ENCODE measurements at regions not wholly inside any gene's neighbourhood (a gene's known extent, or its start where the extent isn't known, plus 50 kb on each side); places are given as distances from the start of the nearest gene placed in this dataset.
"Not testable (repeated sequence)": the region's sequence is repeated elsewhere in the genome, so short reads cannot be mapped to it uniquely, and the experiment has no call there.

DNA sequence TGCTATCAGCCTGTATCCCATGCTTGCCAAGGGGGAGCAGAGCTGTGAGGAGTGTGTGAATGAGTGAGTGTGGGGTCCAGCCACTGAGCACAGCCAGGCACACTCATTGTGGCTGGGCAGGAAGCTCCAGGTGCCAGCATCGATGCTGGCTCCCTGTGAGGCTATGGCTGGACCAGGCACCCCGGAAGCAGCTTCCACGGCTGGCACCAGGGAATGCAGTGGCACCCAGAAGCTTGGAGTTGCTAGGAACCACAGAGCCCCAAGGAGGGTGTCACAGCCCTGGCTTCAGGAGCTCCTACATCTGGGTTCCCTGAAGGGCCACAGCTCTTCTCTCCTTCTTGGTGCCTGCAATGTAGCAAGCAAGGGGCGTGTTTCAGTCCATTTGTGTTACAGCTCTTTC lies 625.9 kb upstream of the RAG2 start:
- Mint-ChIP-seq H3K9me3 (peaks cover 0 to 29% (median 10%) of the 10 kb centered on the region in 6 donors), H3K4me1 (no peaks in the 10 kb centered on the region), H3K27ac (no peak overlapping the region), H3K36me3 (no peaks in the 10 kb centered on the region), H3K4me3 (no peak overlapping the region), H3K27me3 (ENCODE audit: low read depth in 3 of 3) (no peaks in the 10 kb centered on the region)
- no peak for DNase-seq

- H3K4me3 Mint-ChIP-seq: no peak overlapping the region
Measured at GRCh38 chr11:37203006-37203405, 605.0 kb upstream of the RAG2 start.

GRCh38 chr11:37199082-37199481 lies 601.0 kb upstream of the RAG2 start:
- Mint-ChIP-seq H3K4me1 (no peaks in the 10 kb centered on the region), H3K36me3 (no peaks in the 10 kb centered on the region), H3K9me3 (peaks cover 0 to 25% (median 1%) of the 10 kb centered on the region in 6 donors), H3K27ac (no peak overlapping the region), H3K4me3 (no peak overlapping the region), H3K27me3 (ENCODE audit: low read depth in 3 of 3) (peaks cover 0 to under 1% (median under 1%) of the 10 kb centered on the region in 3 donors)
- no peak for DNase-seq

More at GRCh38 chr11:37203006-37203405, 605.0 kb upstream of the RAG2 start:
- Mint-ChIP-seq H3K36me3 (no peaks in the 10 kb centered on the region), H3K27ac (no peak overlapping the region), H3K4me1 (no peaks in the 10 kb centered on the region), H3K27me3 (ENCODE audit: low read depth in 3 of 3) (peaks cover 0 to 2% (median 2%) of the 10 kb centered on the region in 3 donors), H3K9me3 (peaks cover 0 to 34% (median 8%) of the 10 kb centered on the region in 6 donors)
- DNase-seq: no peak

DNA sequence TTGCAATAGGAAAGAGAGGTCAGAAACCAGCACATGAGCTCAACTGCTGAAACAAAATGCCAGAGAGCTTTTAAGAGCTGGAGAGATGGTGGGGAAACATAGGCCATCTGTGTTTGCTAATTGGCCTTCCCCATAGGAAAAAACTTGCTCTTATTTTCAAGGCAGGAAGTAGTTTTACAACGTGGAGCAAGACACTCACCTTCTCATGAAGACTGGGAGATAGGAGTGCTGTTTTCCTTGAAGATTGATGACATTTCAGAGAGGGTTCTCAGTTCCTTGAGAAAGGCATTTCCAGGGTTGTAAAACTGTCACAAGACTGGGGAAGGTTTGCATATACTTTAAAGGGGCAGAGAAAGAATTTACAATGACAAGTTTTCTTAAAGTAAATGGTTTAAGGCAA lies 586.3 kb upstream of the RAG2 start:
- Mint-ChIP-seq H3K9me3 (peaks cover 0 to 11% (median under 1%) of the 10 kb centered on the region in 6 donors), H3K27me3 (ENCODE audit: low read depth in 3 of 3) (peaks cover 0 to 3% (median 0%) of the 10 kb centered on the region in 3 donors), H3K27ac (no peak overlapping the region), H3K4me1 (no peaks in the 10 kb centered on the region), H3K36me3 (no peaks in the 10 kb centered on the region), H3K4me3 (no peak overlapping the region)
- DNase-seq: no peak

GRCh38 chr11:37182031-37182430 lies 584.0 kb upstream of the RAG2 start:
- Mint-ChIP-seq H3K36me3 (no peaks in the 10 kb centered on the region), H3K9me3 (peaks cover 0 to 11% (median under 1%) of the 10 kb centered on the region in 6 donors), H3K27ac (no peak overlapping the region), H3K27me3 (ENCODE audit: low read depth in 3 of 3) (peaks cover 0 to 3% (median 0%) of the 10 kb centered on the region in 3 donors), H3K4me3 (no peak overlapping the region), H3K4me1 (no peaks in the 10 kb centered on the region)
- no peak for DNase-seq

DNA sequence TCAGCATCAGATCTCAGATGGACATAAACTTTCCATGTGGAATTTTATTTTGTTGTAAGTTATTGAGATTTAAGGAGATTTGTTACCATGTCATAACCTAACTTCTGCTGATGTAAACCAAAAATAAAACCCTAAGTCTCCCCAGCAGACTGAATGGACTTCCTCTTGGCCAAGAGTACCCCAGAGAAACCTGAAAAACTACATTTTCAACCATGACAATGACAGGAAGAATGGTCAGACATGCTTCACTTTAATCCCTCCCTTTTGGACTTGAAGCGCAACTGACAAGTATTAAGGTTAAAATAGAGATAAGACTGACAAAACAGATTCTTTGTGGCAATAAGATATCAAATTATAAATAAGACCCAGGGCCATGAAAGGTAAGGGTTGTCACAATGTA lies 579.7 kb upstream of the RAG2 start:
- Mint-ChIP-seq H3K27me3 (ENCODE audit: low read depth in 3 of 3) (peaks cover 0 to 5% (median 1%) of the 10 kb centered on the region in 3 donors), H3K36me3 (no peaks in the 10 kb centered on the region), H3K4me1 (no peaks in the 10 kb centered on the region), H3K27ac (no peak overlapping the region), H3K9me3 (peaks cover 0 to 14% (median 0%) of the 10 kb centered on the region in 6 donors), H3K4me3 (no peak overlapping the region)
- DNase-seq: no peak

DNA sequence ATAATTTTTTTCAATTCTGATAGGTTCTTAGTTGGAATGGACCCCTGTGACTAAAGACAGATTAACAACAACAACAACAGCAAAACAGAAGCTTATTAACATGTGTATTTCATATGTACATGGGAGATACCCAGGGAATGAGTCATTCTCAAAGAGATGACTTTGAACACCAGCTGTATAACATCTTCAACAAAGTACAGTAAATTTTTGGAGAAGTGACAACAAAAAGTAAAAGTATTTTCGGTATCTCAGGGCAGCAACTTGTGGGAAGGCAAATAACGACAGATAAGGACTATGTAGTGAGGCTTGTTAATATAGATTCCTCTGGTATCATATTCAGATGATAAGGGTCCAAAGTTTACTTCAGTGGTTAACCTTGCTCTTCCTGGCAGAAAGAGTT lies 573.4 kb upstream of the RAG2 start:
- peaks cover 0 to 13% (median under 1%) of the 10 kb centered on the region in 6 donors for H3K9me3 Mint-ChIP-seq
- H3K27ac Mint-ChIP-seq: no peak overlapping the region
- no peaks in the 10 kb centered on the region for H3K36me3 Mint-ChIP-seq
- H3K4me3 Mint-ChIP-seq: no peak overlapping the region
- no peak for DNase-seq
- H3K4me1 Mint-ChIP-seq: no peaks in the 10 kb centered on the region
- H3K27me3 Mint-ChIP-seq (ENCODE audit: low read depth in 3 of 3): peaks cover 0 to 3% (median 0%) of the 10 kb centered on the region in 3 donors

- H3K4me3 Mint-ChIP-seq: no peak overlapping the region
Measured at GRCh38 chr11:37170311-37170710, 572.3 kb upstream of the RAG2 start.

GRCh38 chr11:37145434-37145833 lies 547.4 kb upstream of the RAG2 start:
- H3K9me3 Mint-ChIP-seq: peaks cover 0 to 33% (median 8%) of the 10 kb centered on the region in 6 donors
- not testable (repeated sequence) for DNase-seq; H3K27me3 Mint-ChIP-seq (ENCODE audit: low read depth in 3 of 3); H3K4me3 Mint-ChIP-seq; H3K4me1 Mint-ChIP-seq; H3K27ac Mint-ChIP-seq; H3K36me3 Mint-ChIP-seq

More at GRCh38 chr11:37170311-37170710, 572.3 kb upstream of the RAG2 start:
- Mint-ChIP-seq H3K27ac (no peak overlapping the region), H3K27me3 (ENCODE audit: low read depth in 3 of 3) (peaks cover 0 to 3% (median 0%) of the 10 kb centered on the region in 3 donors), H3K9me3 (peaks cover 0 to 13% (median under 1%) of the 10 kb centered on the region in 6 donors), H3K36me3 (no peaks in the 10 kb centered on the region), H3K4me1 (no peaks in the 10 kb centered on the region)
- DNase-seq: no peak

DNA sequence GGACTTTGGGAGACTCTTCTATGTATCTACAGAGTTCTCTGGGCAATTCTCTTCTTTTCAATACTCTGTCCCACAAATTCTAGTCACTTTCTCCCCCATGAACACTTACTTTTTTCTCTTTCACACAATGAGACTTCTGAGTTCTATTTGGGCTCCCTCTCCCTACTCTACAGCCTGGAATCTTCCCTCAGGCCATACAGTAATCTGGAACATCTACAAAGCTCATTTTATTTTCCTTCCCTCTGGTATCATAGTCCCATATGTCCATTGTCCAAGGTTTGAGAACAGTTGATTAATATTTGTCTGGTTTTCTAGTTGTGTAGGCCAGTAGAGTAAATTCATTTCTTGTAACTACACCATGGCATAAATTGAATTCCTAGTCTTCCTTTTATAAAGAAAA lies 544.6 kb upstream of the RAG2 start:
- no peak overlapping the region for H3K27ac Mint-ChIP-seq

GRCh38 chr11:37141707-37142106 lies 543.7 kb upstream of the RAG2 start:
- Mint-ChIP-seq H3K4me3 (no peak overlapping the region), H3K4me1 (no peaks in the 10 kb centered on the region), H3K36me3 (no peaks in the 10 kb centered on the region), H3K9me3 (peaks cover 0 to 19% (median 8%) of the 10 kb centered on the region in 6 donors), H3K27me3 (ENCODE audit: low read depth in 3 of 3) (no peaks in the 10 kb centered on the region), H3K27ac (no peak overlapping the region)
- DNase-seq: no peak

More for the DNA sequence above, 544.6 kb upstream of the RAG2 start:
- Mint-ChIP-seq H3K27me3 (ENCODE audit: low read depth in 3 of 3) (no peaks in the 10 kb centered on the region), H3K36me3 (no peaks in the 10 kb centered on the region), H3K4me3 (no peak overlapping the region), H3K4me1 (no peaks in the 10 kb centered on the region), H3K9me3 (peaks cover 0 to 23% (median 8%) of the 10 kb centered on the region in 6 donors)
- DNase-seq: no peak

DNA sequence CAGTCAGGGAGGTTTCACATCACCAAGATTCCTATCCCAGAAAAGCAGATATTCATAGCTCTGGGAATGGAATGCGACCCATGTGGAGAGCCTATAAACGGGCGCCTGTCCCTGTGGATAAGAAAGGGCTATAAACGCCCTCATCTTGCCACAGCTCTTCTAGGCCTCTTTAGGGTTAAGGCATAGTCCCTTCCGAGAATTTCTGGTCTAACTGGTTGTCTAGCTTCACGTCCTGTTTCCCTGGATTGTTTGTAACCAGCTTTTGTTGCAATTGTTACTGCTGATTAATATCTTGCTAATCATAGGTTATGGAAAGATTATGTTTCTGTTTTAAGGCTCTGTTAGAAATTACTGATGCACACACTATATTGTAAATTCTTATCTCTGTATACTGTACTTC lies 537.6 kb upstream of the RAG2 start:
- not testable (repeated sequence) for H3K4me1 Mint-ChIP-seq; H3K4me3 Mint-ChIP-seq; DNase-seq; H3K27me3 Mint-ChIP-seq (ENCODE audit: low read depth in 3 of 3); H3K36me3 Mint-ChIP-seq; H3K27ac Mint-ChIP-seq
- peaks cover 2 to 21% (median 7%) of the 10 kb centered on the region in 6 donors for H3K9me3 Mint-ChIP-seq

DNA sequence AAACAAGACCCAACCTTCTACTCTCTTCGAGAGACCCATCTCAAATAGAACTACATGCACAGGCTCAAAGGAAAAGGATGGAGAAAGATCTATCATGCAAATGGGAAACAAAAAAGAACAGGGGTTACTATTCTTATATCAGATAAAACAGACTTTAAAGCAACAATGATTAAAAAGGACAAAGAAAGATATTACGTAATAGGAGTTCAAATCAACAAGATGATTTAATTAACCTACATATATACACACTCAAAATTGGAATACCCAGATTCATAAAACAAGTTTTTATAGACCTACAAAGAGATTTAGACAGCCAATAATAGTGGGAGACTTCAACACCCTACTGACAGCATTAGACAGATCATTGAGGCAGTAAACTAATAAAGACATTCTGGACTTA lies 536.6 kb upstream of the RAG2 start:
- no peaks in the 10 kb centered on the region for H3K36me3 Mint-ChIP-seq

GRCh38 chr11:37124384-37124783 lies 526.3 kb upstream of the RAG2 start:
- H3K4me3 Mint-ChIP-seq: no peak overlapping the region
- no peaks in the 10 kb centered on the region for H3K4me1 Mint-ChIP-seq
- no peaks in the 10 kb centered on the region for H3K36me3 Mint-ChIP-seq
- no peak for DNase-seq
- no peaks in the 10 kb centered on the region for H3K27me3 Mint-ChIP-seq (ENCODE audit: low read depth in 3 of 3)
- no peak overlapping the region for H3K27ac Mint-ChIP-seq
- peaks cover 0 to 12% (median 7%) of the 10 kb centered on the region in 6 donors for H3K9me3 Mint-ChIP-seq

More for the DNA sequence above, 536.6 kb upstream of the RAG2 start:
- H3K9me3 Mint-ChIP-seq: peaks cover 3 to 24% (median 7%) of the 10 kb centered on the region in 6 donors
- no peak for DNase-seq
- no peak overlapping the region for H3K4me3 Mint-ChIP-seq
- H3K27ac Mint-ChIP-seq: no peak overlapping the region
- no peaks in the 10 kb centered on the region for H3K27me3 Mint-ChIP-seq (ENCODE audit: low read depth in 3 of 3)
- H3K4me1 Mint-ChIP-seq: no peaks in the 10 kb centered on the region

- peaks cover 0 to 29% (median 4%) of the 10 kb centered on the region in 6 donors for H3K9me3 Mint-ChIP-seq
- H3K4me1 Mint-ChIP-seq: no peaks in the 10 kb centered on the region
- H3K36me3 Mint-ChIP-seq: no peaks in the 10 kb centered on the region
Measured at GRCh38 chr11:37115963-37116362, 517.9 kb upstream of the RAG2 start.

More at GRCh38 chr11:37115963-37116362, 517.9 kb upstream of the RAG2 start:
- Mint-ChIP-seq H3K27me3 (ENCODE audit: low read depth in 3 of 3) (peaks cover 0 to 2% (median 0%) of the 10 kb centered on the region in 3 donors), H3K27ac (no peak overlapping the region), H3K4me3 (no peak overlapping the region)
- DNase-seq: no peak

Measured in immature natural killer cell (primary cell).